Neural cell (in vitro differentiated cells): ENCODE measurements at regions not wholly inside any gene's neighbourhood (a gene's known extent, or its start where the extent isn't known, plus 50 kb on each side); places are given as distances from the start of the nearest gene placed in this dataset.

Source experiments
- CTCF ChIP-seq: fragments of 450-650 bp; IDR thresholded peaks from 2 replicates; pipeline ENCODE4 v1.5.1; 2014; ENCODE audit warnings: antibody characterized with exemption, mild to moderate bottlenecking, moderate library complexity; ENCODE audit not compliant: poor library complexity, severe bottlenecking
- EP300 ChIP-seq: fragments of 450-650 bp; conservative IDR thresholded peaks from 2 replicates; pipeline ENCODE4 v1.6.1; 2014; ENCODE audit warnings: antibody characterized with exemption, mild to moderate bottlenecking, moderate library complexity; ENCODE audit not compliant: poor library complexity, severe bottlenecking
- EZH2 ChIP-seq: fragments of 200-600, 300-800 bp; shearing (Covaris generic), sonication (generic); IDR thresholded peaks from 2 replicates; pipeline ENCODE4 v1.6.1; 2014; ENCODE audit warnings: antibody characterized with exemption, low read length, borderline replicate concordance, mild to moderate bottlenecking; ENCODE audit not compliant: insufficient read depth, poor library complexity, severe bottlenecking
- MXI1 ChIP-seq: fragments of 450-650 bp; conservative IDR thresholded peaks from 2 replicates; pipeline ENCODE4 v1.6.1; 2014; ENCODE audit warnings: antibody characterized with exemption, mild to moderate bottlenecking; ENCODE audit not compliant: poor library complexity, severe bottlenecking
- POLR2AphosphoS5 ChIP-seq: IDR thresholded peaks from 2 replicates; pipeline ENCODE4 v1.6.1; 2012
- RAD21 ChIP-seq: fragments of 450-650 bp; conservative IDR thresholded peaks from 2 replicates; pipeline ENCODE4 v1.6.1; 2014; ENCODE audit warnings: antibody characterized with exemption, mild to moderate bottlenecking, moderate library complexity
- REST ChIP-seq: IDR thresholded peaks from 2 replicates; pipeline ENCODE4 v1.6.1; 2012; ENCODE audit warnings: borderline replicate concordance
- SMC3 ChIP-seq: fragments of 450-650 bp; conservative IDR thresholded peaks from 2 replicates; pipeline ENCODE4 v1.6.1; 2014; ENCODE audit warnings: antibody characterized with exemption, mild to moderate bottlenecking, moderate library complexity; ENCODE audit not compliant: poor library complexity
- TAF1 ChIP-seq: IDR thresholded peaks from 2 replicates; pipeline ENCODE4 v1.6.1; 2012; ENCODE audit warnings: low read depth

- TF ChIP-seq CTCF (no peak), POLR2AphosphoS5 (no peak), EZH2 (no peak), MXI1 (no peak), TAF1 (no peak), EP300 (no peak), SMC3 (no peak), RAD21 (no peak), REST (no peak)
Observed at GRCh38 chr11:109089144-109089543, 332.8 kb upstream of the C11orf87 start.
